H1 (cell line): ENCODE measurements at regions not wholly inside any gene's neighbourhood (a gene's known extent, or its start where the extent isn't known, plus 50 kb on each side); places are given as distances from the start of the nearest gene placed in this dataset.

ENCODE experiments used
- CREB1 ChIP-seq: IDR thresholded peaks from 2 replicates; pipeline ENCODE4 v1.6.1; 2012; ENCODE audit warnings: inconsistent platforms
- JUN ChIP-seq: IDR thresholded peaks from 2 replicates; pipeline ENCODE4 v1.6.1; 2011; ENCODE audit warnings: low read depth, mild to moderate bottlenecking, improper control_type of control experiment, low read length
- JUND ChIP-seq: IDR thresholded peaks from 2 replicates; pipeline ENCODE4 v1.6.1; 2011; ENCODE audit warnings: mild to moderate bottlenecking, improper control_type of control experiment, low read length
- MAFK ChIP-seq: IDR thresholded peaks from 2 replicates; pipeline ENCODE4 v1.6.1; 2012; ENCODE audit warnings: low read depth, mild to moderate bottlenecking, improper control_type of control experiment, low read length
- TF ChIP-seq, protein P1 (sequence below): fragments of 300-600 bp; sonication (generic); IDR thresholded peaks from 2 replicates; pipeline ENCODE4 v1.7.1; 2012; ENCODE audit warnings: low read length, moderate library complexity, mild to moderate bottlenecking, inconsistent platforms; ENCODE audit not compliant: insufficient replicate concordance

GRCh38 chr13:47326061-47326460 is 429.2 kb upstream of the HTR2A start (continued):
- TF ChIP-seq, protein P1, sequence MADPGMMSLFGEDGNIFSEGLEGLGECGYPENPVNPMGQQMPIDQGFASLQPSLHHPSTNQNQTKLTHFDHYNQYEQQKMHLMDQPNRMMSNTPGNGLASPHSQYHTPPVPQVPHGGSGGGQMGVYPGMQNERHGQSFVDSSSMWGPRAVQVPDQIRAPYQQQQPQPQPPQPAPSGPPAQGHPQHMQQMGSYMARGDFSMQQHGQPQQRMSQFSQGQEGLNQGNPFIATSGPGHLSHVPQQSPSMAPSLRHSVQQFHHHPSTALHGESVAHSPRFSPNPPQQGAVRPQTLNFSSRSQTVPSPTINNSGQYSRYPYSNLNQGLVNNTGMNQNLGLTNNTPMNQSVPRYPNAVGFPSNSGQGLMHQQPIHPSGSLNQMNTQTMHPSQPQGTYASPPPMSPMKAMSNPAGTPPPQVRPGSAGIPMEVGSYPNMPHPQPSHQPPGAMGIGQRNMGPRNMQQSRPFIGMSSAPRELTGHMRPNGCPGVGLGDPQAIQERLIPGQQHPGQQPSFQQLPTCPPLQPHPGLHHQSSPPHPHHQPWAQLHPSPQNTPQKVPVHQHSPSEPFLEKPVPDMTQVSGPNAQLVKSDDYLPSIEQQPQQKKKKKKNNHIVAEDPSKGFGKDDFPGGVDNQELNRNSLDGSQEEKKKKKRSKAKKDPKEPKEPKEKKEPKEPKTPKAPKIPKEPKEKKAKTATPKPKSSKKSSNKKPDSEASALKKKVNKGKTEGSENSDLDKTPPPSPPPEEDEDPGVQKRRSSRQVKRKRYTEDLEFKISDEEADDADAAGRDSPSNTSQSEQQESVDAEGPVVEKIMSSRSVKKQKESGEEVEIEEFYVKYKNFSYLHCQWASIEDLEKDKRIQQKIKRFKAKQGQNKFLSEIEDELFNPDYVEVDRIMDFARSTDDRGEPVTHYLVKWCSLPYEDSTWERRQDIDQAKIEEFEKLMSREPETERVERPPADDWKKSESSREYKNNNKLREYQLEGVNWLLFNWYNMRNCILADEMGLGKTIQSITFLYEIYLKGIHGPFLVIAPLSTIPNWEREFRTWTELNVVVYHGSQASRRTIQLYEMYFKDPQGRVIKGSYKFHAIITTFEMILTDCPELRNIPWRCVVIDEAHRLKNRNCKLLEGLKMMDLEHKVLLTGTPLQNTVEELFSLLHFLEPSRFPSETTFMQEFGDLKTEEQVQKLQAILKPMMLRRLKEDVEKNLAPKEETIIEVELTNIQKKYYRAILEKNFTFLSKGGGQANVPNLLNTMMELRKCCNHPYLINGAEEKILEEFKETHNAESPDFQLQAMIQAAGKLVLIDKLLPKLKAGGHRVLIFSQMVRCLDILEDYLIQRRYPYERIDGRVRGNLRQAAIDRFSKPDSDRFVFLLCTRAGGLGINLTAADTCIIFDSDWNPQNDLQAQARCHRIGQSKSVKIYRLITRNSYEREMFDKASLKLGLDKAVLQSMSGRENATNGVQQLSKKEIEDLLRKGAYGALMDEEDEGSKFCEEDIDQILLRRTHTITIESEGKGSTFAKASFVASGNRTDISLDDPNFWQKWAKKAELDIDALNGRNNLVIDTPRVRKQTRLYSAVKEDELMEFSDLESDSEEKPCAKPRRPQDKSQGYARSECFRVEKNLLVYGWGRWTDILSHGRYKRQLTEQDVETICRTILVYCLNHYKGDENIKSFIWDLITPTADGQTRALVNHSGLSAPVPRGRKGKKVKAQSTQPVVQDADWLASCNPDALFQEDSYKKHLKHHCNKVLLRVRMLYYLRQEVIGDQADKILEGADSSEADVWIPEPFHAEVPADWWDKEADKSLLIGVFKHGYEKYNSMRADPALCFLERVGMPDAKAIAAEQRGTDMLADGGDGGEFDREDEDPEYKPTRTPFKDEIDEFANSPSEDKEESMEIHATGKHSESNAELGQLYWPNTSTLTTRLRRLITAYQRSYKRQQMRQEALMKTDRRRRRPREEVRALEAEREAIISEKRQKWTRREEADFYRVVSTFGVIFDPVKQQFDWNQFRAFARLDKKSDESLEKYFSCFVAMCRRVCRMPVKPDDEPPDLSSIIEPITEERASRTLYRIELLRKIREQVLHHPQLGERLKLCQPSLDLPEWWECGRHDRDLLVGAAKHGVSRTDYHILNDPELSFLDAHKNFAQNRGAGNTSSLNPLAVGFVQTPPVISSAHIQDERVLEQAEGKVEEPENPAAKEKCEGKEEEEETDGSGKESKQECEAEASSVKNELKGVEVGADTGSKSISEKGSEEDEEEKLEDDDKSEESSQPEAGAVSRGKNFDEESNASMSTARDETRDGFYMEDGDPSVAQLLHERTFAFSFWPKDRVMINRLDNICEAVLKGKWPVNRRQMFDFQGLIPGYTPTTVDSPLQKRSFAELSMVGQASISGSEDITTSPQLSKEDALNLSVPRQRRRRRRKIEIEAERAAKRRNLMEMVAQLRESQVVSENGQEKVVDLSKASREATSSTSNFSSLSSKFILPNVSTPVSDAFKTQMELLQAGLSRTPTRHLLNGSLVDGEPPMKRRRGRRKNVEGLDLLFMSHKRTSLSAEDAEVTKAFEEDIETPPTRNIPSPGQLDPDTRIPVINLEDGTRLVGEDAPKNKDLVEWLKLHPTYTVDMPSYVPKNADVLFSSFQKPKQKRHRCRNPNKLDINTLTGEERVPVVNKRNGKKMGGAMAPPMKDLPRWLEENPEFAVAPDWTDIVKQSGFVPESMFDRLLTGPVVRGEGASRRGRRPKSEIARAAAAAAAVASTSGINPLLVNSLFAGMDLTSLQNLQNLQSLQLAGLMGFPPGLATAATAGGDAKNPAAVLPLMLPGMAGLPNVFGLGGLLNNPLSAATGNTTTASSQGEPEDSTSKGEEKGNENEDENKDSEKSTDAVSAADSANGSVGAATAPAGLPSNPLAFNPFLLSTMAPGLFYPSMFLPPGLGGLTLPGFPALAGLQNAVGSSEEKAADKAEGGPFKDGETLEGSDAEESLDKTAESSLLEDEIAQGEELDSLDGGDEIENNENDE, result no peak
- TF ChIP-seq MAFK, result no peak
- TF ChIP-seq CREB1, result no peak
- no peak for TF ChIP-seq JUN
- TF ChIP-seq JUND, result no peak
